Endothelial cell (in vitro differentiated cells): ENCODE measurements at regions not wholly inside any gene's neighbourhood (a gene's known extent, or its start where the extent isn't known, plus 50 kb on each side); places are given as distances from the start of the nearest gene placed in this dataset.

Experiments used
- DNase-seq: peaks from one replicate; pipeline ENCODE4 v3.0.0; 2021; ENCODE audit warnings: low spot score
- H3K27ac Mint-ChIP-seq: one replicate; pipeline ENCODE4 v1.8.0; 2021; ENCODE audit warnings: mixed read lengths, inconsistent platforms; ENCODE audit not compliant: unreplicated experiment
- H3K27me3 Mint-ChIP-seq: one replicate; pipeline ENCODE4 v1.8.0; 2021; ENCODE audit warnings: mild to moderate bottlenecking, moderate library complexity, mixed read lengths, inconsistent platforms; ENCODE audit not compliant: unreplicated experiment
- H3K36me3 Mint-ChIP-seq: one replicate; pipeline ENCODE4 v1.8.0; 2021; ENCODE audit warnings: mild to moderate bottlenecking, low read depth, mixed read lengths, inconsistent platforms; ENCODE audit not compliant: unreplicated experiment
- H3K4me1 Mint-ChIP-seq: one replicate; pipeline ENCODE4 v1.8.0; 2021; ENCODE audit warnings: mild to moderate bottlenecking, mixed read lengths, inconsistent platforms; ENCODE audit not compliant: unreplicated experiment
- H3K4me3 Mint-ChIP-seq: one replicate; pipeline ENCODE4 v1.8.0; 2021; ENCODE audit warnings: mild to moderate bottlenecking, mixed read lengths, inconsistent platforms; ENCODE audit not compliant: unreplicated experiment
- H3K9me3 Mint-ChIP-seq: one replicate; pipeline ENCODE4 v1.8.0; 2021; ENCODE audit warnings: mixed read lengths, inconsistent platforms; ENCODE audit not compliant: unreplicated experiment
- CTCF ChIP-seq: fragments of 200-600 bp; sonication (generic); IDR thresholded peaks from one replicate; pipeline ENCODE4 v1.5.0; 2021; ENCODE audit warnings: antibody characterized with exemption; ENCODE audit not compliant: unreplicated experiment

GRCh38 chr4:123841447-123842121, 445.0 kb downstream of the SPRY1 start:
- Mint-ChIP-seq H3K27me3 (no peaks in the 10 kb centered on the region), H3K4me3 (no peak overlapping the region), H3K9me3 (no peaks in the 10 kb centered on the region), H3K36me3 (peaks cover 8% of the 10 kb centered on the region), H3K27ac (no peak overlapping the region), H3K4me1 (peaks cover 3% of the 10 kb centered on the region)
- TF ChIP-seq CTCF: no peak
- DNase-seq: no peak

DNA sequence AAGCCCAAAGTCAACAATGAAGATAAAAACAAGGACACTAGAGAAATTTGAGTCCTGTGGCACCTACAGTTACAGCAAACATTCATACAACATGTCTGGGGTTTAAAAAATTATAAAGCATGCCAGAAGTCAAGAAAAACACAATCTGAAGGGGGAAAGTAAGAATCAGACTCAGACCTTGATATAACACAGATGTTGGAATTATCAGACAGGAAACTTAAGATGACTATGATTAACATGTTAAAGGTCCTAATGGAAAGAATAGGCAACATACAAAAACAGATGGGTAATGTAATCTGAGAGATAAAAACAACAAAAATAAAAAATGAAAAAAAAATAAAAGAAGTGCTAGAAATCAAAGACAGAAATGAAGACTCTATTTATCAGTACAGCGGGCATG, 446.5 kb downstream of the SPRY1 start:
- no peak overlapping the region for H3K27ac Mint-ChIP-seq
- peaks cover 8% of the 10 kb centered on the region for H3K36me3 Mint-ChIP-seq
- no peak for DNase-seq

GRCh38 chr4:123844374-123844773, 447.8 kb downstream of the SPRY1 start:
- Mint-ChIP-seq H3K27me3 (no peaks in the 10 kb centered on the region), H3K4me3 (no peak overlapping the region), H3K4me1 (no peaks in the 10 kb centered on the region), H3K9me3 (no peaks in the 10 kb centered on the region), H3K27ac (no peak overlapping the region), H3K36me3 (peaks cover 8% of the 10 kb centered on the region)
- no peak for TF ChIP-seq CTCF
- DNase-seq: no peak

More for the DNA sequence above, 446.5 kb downstream of the SPRY1 start:
- H3K27me3 Mint-ChIP-seq: no peaks in the 10 kb centered on the region
- H3K9me3 Mint-ChIP-seq: no peaks in the 10 kb centered on the region
- no peak overlapping the region for H3K4me3 Mint-ChIP-seq
- no peaks in the 10 kb centered on the region for H3K4me1 Mint-ChIP-seq
- TF ChIP-seq CTCF: no peak

- Mint-ChIP-seq H3K27ac (no peak overlapping the region), H3K4me1 (no peaks in the 10 kb centered on the region), H3K36me3 (peaks cover 8% of the 10 kb centered on the region), H3K9me3 (no peaks in the 10 kb centered on the region), H3K4me3 (no peak overlapping the region), H3K27me3 (no peaks in the 10 kb centered on the region)
- no peak for DNase-seq
- TF ChIP-seq CTCF: no peak
Measured at GRCh38 chr4:123846092-123846491, 449.5 kb downstream of the SPRY1 start.

DNA sequence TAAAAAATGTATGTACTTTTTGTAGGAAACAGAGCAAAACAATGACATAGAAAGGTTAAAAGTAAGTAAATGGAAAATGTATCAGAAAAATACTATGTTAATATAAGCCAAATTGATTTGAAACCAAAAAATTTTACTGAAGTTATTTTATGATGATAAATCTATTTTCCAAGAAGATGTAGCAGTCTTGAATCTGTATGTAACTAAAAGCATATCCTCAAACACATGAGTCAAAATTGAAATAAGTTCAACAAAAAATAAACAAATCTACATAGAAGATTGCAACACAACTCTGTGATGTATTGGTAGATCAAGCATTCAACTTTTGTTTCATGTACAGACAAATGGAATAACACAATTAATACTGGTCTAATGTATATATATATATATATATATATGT, 450.0 kb downstream of the SPRY1 start:
- no peaks in the 10 kb centered on the region for H3K9me3 Mint-ChIP-seq
- no peak overlapping the region for H3K27ac Mint-ChIP-seq
- no peak for DNase-seq
- H3K4me1 Mint-ChIP-seq: no peaks in the 10 kb centered on the region
- peaks cover 8% of the 10 kb centered on the region for H3K36me3 Mint-ChIP-seq
- no peak overlapping the region for H3K4me3 Mint-ChIP-seq
- no peaks in the 10 kb centered on the region for H3K27me3 Mint-ChIP-seq
- TF ChIP-seq CTCF: no peak
